Omental fat pad (tissue), 3 donors: ENCODE measurements at regions not wholly inside any gene's neighbourhood (a gene's known extent, or its start where the extent isn't known, plus 50 kb on each side); places are given as distances from the start of the nearest gene placed in this dataset.

Experiments
- ATAC-seq: fragments of 150-250 bp; one replicate; pipeline ENCODE4 v1.9.1; 2016; ENCODE audit warnings: mild to moderate bottlenecking, moderate library complexity; ENCODE audit not compliant: low FRiP score
- DNase-seq: peaks from one replicate; pipeline ENCODE4 v3.0.0-alpha.2; 2019; ENCODE audit warnings: low spot score
- TF ChIP-seq, protein P1 (sequence below), 3 donors: fragments of 450-650 bp; IDR thresholded peaks; one replicate each; pipeline ENCODE4 v1.5.1; 2016 to 2017; ENCODE audit warnings: antibody characterized with exemption in 3 of 3, mild to moderate bottlenecking in 3 of 3, moderate library complexity in 2 of 3

DNA sequence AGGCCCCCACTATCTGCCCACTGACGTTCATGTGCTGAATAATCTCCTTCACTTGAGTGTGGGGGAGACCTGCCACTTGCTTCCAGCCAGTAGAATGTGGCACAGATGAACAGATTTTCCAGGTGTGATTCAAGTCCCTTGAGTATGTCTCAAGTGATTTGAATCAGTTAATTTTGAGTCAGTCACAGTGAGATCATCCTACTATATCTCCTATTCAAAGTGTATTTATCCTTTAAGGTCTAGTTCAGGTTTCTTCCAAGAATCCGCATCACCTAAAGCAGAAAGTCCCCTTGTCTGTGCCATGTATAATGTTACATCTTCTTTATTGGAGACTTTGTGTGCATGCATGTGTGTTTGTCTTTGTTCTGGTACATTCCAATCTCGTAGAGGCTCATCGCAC is 208.3 kb upstream of the DAB2 start:
- ATAC-seq (no peak), DNase-seq (no peak)
- TF ChIP-seq, protein P1, sequence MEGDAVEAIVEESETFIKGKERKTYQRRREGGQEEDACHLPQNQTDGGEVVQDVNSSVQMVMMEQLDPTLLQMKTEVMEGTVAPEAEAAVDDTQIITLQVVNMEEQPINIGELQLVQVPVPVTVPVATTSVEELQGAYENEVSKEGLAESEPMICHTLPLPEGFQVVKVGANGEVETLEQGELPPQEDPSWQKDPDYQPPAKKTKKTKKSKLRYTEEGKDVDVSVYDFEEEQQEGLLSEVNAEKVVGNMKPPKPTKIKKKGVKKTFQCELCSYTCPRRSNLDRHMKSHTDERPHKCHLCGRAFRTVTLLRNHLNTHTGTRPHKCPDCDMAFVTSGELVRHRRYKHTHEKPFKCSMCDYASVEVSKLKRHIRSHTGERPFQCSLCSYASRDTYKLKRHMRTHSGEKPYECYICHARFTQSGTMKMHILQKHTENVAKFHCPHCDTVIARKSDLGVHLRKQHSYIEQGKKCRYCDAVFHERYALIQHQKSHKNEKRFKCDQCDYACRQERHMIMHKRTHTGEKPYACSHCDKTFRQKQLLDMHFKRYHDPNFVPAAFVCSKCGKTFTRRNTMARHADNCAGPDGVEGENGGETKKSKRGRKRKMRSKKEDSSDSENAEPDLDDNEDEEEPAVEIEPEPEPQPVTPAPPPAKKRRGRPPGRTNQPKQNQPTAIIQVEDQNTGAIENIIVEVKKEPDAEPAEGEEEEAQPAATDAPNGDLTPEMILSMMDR (IDR thresholded peaks at IDR 0.05): no peak

DNA sequence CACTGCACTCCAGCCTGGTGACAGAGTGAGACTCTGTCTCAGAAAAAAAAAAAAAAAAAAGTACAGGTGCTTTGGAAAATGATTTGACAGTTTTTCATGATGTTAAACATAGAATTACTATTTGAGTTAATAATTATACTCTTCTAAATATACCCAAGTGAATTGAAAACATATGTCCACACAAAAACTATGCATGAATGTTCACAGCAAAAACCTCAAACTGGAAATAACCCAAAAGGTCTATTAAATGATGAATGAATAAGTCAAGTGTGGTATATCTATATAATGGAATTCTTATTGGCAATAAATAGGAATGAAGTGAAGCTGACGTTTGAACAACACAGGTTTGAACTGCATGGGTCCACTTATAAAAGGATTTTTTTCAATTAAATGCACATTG is 207.2 kb upstream of the DAB2 start:
- TF ChIP-seq, protein P1 (IDR thresholded peaks at IDR 0.05): no peak
- no peak for ATAC-seq
- no peak for DNase-seq

DNA sequence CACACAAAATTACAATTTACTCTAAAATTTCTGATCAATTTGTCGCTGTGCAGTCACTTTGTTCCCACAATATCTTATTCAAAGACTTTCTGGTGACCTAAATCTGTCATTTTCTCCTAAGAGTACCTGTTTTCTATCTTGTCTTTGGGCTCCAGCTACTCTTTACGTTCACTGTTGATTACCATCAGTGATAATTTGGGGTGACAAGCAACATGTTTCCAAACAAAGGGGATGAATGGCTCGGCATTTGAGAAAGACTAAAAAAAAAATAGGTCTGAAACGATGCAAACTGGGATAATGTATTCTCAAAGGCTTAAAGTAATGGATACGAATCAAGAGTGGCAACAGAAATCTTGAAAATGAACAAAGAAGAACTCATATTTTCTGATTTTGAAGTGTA is 205.2 kb upstream of the DAB2 start:
- TF ChIP-seq, protein P1 (IDR thresholded peaks at IDR 0.05): no peak
- DNase-seq (no peak), ATAC-seq (no peak)

DNA sequence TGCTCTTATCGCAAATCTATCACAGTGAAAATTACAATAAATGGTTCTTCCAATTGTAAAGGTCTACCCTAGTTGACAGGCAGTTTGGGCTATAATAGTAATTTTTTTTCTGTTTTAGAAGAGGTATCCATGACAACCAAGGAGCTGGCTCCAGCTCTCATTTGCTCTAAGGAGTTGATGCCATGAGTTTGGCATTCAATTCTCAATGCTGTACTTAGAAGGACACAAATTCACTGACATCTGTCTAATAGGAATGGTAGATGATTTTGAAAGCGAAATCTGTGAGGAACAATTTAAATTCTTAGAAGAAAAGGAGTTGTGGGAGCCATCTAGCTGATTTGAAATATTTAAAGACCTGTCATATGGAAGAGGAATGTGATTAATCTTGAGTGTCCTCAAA is 203.6 kb upstream of the DAB2 start:
- DNase-seq (no peak), ATAC-seq (no peak)
- TF ChIP-seq, protein P1 (IDR thresholded peaks at IDR 0.05): no peak

DNA sequence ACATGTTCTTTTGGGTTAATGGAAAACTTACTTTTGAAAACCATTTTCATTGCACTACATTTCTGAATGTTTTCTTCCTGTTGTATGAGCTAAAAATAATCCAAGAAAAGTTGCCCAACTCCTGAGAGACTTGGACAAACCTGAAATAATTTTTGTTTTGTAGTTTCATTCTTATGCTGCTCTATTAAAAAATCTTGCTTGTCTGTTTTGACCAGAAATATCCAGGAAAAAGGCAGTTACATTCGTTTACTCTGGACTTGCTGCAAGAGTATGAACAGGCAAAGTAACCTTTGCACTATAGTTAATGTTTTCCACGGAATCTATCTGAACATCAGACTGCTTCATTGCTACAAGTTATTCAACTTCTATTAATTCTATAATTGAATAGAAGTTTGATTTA is 200.1 kb upstream of the DAB2 start:
- ATAC-seq: no peak
- DNase-seq: no peak
- TF ChIP-seq, protein P1 (IDR thresholded peaks at IDR 0.05): no peak

DNA sequence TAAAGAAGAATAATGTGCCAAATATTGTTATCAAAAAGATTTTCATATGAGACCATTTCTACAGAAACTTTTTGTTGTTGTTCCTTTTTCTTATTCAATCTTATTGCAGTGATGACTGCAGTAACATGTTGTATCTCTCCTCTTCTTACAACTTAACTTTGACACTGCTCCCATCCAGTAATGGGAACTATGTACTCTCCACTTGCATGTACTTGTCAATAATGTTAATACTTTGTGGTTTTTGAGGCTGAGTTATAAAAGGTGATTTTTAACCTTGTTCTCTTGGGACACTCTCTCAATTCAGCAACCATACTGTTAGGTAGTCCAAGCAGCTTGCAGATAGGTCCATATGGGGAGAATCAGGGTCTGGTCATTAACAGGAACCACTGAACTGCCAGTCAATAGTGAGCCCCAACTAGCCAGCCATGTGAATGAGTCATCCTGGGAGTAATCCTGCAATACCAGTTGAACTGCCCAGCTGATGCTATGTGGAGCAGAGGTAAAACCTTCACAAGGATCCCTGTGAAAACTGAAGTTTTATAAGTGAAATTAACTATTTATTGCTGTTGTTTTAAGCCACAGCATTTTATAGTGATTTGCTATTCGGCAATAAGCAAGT is 199.6 kb upstream of the DAB2 start:
- no peak for DNase-seq
- ATAC-seq: peak; percentile 59
- TF ChIP-seq, protein P1 (IDR thresholded peaks at IDR 0.05): no peak

DNA sequence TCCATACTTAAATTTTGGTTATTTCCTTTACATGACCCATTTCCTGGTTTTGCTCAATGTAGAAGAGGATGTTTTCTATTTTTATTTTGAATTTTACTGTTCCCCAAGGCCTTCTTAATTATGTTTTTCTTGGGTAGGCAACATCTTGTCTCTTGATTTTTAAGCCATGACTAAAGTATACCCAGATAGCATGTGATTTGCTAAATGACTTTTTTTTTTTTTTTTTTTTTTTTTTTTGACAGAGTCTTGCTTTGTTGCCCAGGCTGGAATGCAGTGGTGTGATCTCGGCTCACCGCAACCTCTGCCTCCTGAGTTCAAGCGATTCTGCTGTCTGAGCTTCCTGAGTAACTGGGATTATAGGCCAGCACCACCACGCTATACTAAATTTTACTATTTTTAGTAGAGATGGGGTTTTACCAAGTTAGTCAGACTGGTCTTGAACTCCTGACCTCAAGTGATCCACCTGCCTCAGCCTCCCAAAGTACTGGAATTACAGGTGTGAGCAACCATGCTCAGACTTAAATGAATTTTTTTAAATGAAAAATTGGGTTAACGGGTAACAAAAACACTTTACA is 198.6 kb upstream of the DAB2 start:
- no peak for DNase-seq
- no peak for ATAC-seq
- TF ChIP-seq, protein P1 (IDR thresholded peaks at IDR 0.05): no peak
